Transverse colon (tissue), 3 donors: ENCODE measurements at regions not wholly inside any gene's neighbourhood (a gene's known extent, or its start where the extent isn't known, plus 50 kb on each side); places are given as distances from the start of the nearest gene placed in this dataset.

Experiments
- CTCF ChIP-seq, 5 experiments: fragments of 200-600 bp in 3 of 5; fragments of 450-650 bp in 2 of 5; sonication (generic) in 3 of 5; IDR thresholded peaks; 1 replicate in 2 of 5; 2 replicates in 3 of 5; pipeline ENCODE4 v1.5.1; 2016 to 2017; ENCODE audit warnings: antibody characterized with exemption in 5 of 5, inconsistent platforms in 3 of 5, mild to moderate bottlenecking in 2 of 5, moderate library complexity in 1 of 5
- EP300 ChIP-seq: sonication (generic); formaldehyde crosslinking; IDR thresholded peaks from one replicate; pipeline ENCODE4 v1.6.1; 2017; ENCODE audit warnings: antibody characterized with exemption, low read depth

DNA sequence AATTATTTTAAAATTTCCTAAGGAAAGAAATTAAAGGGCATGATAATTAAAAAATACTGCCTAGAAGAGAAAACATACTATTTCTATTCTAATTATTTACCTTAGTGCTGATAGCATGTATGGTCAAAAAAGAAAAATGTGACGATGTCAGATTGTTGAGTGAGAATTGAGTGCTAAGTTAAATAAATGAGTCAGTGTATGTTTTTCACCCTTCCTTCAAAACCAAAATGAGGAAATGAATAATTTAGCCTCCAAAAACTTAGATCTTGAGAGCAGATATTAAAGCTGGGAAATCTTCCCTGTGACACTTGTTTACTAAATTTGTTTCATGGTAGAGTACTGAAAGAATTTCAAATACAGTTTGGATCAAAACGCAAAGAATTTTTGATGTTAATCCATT is 58.6 kb upstream of the NYAP2 start:
- TF ChIP-seq CTCF (IDR thresholded peaks at IDR 0.05), result no peak
- TF ChIP-seq EP300, result no peak
